Coronary artery (tissue), 2 donors: ENCODE measurements at regions not wholly inside any gene's neighbourhood (a gene's known extent, or its start where the extent isn't known, plus 50 kb on each side); places are given as distances from the start of the nearest gene placed in this dataset.
"Not testable (repeated sequence)": the region's sequence is repeated elsewhere in the genome, so short reads cannot be mapped to it uniquely, and the experiment has no call there.

Experiments used
- DNase-seq: peaks from one replicate; pipeline ENCODE4 v3.0.0-alpha.2; 2017; ENCODE audit warnings: low spot score
- H3K27ac ChIP-seq, 2 donors: fragments of 200-600 bp; sonication (generic); one replicate each; pipeline ENCODE4 v1.5.1; 2016 to 2019
- H3K4me3 ChIP-seq: fragments of 200-600 bp; sonication (generic); 2 replicates; pipeline ENCODE4 v1.5.1; 2016; ENCODE audit warnings: mild to moderate bottlenecking, moderate library complexity
- CTCF ChIP-seq: fragments of 200-600 bp; sonication (generic); IDR thresholded peaks from one replicate; pipeline ENCODE4 v1.5.1; 2019; ENCODE audit warnings: antibody characterized with exemption

- Histone ChIP-seq H3K4me3 (no peak overlapping the region), H3K27ac (no peak overlapping the region)
- DNase-seq = no peak
- TF ChIP-seq CTCF = no peak
Measured at GRCh38 chr6:71766146-71766760, 120.1 kb upstream of the RIMS1 start.

GRCh38 chr6:71766796-71767195 lies 119.6 kb upstream of the RIMS1 start:
- no peak for TF ChIP-seq CTCF
- H3K4me3 ChIP-seq = no peak overlapping the region
- H3K27ac ChIP-seq = no peak overlapping the region
- DNase-seq = no peak

- Histone ChIP-seq H3K4me3 (no peak overlapping the region), H3K27ac (no peak overlapping the region)
- no peak for DNase-seq
- TF ChIP-seq CTCF = no peak
Measured at GRCh38 chr6:71768356-71768755, 118.0 kb upstream of the RIMS1 start.

- H3K27ac ChIP-seq = no peak overlapping the region
- TF ChIP-seq CTCF = no peak
- no peak for DNase-seq
- H3K4me3 ChIP-seq = no peak overlapping the region
Measured at GRCh38 chr6:71808865-71809264, 77.5 kb upstream of the RIMS1 start.

- TF ChIP-seq CTCF = no peak
Measured at GRCh38 chr6:71810880-71811279, 75.5 kb upstream of the RIMS1 start.

GRCh38 chr6:71822625-71823024 lies 63.7 kb upstream of the RIMS1 start:
- H3K27ac ChIP-seq = no peak overlapping the region
- DNase-seq = no peak
- TF ChIP-seq CTCF = no peak
- no peak overlapping the region for H3K4me3 ChIP-seq

More at GRCh38 chr6:71810880-71811279, 75.5 kb upstream of the RIMS1 start:
- DNase-seq = no peak
- Histone ChIP-seq H3K4me3 (no peak overlapping the region), H3K27ac (no peak overlapping the region)

- not testable (repeated sequence) for H3K27ac ChIP-seq, DNase-seq
Measured at GRCh38 chr6:71832110-71832764, 54.1 kb upstream of the RIMS1 start.

More at GRCh38 chr6:71832110-71832764, 54.1 kb upstream of the RIMS1 start:
- not testable (repeated sequence) for H3K4me3 ChIP-seq
